ENCODE measurements at regions not wholly inside any gene's neighbourhood (a gene's known extent, or its start where the extent isn't known, plus 50 kb on each side); places are given as distances from the start of the nearest gene placed in this dataset.

DNA sequence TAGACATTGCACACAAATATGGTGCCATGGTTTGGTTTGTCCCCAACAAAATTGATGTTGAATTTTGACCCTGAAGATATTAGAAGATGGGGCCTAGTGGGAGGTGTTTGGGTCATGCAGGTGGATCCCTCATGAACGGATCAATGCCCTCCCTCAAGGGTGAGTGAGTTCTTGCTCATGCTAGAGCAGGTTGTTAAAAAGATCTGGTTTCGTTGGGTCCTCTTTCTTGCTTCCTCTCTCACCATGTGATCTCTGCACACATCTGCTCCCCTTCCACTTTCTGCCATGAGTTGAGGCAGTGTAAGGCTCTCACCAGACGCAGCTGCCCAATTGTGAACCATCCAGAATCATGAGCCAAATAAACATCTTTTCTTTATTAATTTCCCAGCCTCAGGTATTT is 87.8 kb upstream of the MDFIC2 start:
- no peak for ATAC-seq
- no peak for DNase-seq (ENCODE audit: low spot score)

- no peak for ATAC-seq
- DNase-seq (ENCODE audit: low spot score): no peak
Observed at GRCh38 chr3:70393881-70394612, 81.6 kb upstream of the MDFIC2 start.

DNA sequence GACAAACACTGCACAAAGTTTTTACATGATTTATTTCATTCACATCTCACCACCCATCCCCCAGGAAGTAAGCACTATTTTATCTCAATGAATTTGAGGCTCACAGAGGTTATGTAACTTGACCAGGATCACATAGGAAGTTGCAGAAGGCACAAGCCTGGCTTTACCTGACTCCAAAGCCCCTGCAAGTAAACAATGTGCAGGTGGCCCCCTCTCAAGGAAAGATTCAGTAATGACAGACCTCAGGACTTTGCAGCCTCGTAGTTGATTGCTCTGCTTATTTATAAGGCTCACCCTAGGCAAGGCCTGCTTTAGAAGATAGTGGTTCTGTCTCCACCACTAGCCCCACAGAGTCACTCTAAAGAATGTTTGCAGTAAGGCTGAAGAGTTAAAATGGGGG is 79.8 kb upstream of the MDFIC2 start:
- DNase-seq (ENCODE audit: low spot score): no peak
- no peak for ATAC-seq

- ATAC-seq (no peak), DNase-seq (ENCODE audit: low spot score) (no peak)
Observed at GRCh38 chr3:70387889-70388288, 75.5 kb upstream of the MDFIC2 start.

GRCh38 chr3:70386846-70387245 is 74.4 kb upstream of the MDFIC2 start:
- no peak for ATAC-seq
- no peak for DNase-seq (ENCODE audit: low spot score)

DNA sequence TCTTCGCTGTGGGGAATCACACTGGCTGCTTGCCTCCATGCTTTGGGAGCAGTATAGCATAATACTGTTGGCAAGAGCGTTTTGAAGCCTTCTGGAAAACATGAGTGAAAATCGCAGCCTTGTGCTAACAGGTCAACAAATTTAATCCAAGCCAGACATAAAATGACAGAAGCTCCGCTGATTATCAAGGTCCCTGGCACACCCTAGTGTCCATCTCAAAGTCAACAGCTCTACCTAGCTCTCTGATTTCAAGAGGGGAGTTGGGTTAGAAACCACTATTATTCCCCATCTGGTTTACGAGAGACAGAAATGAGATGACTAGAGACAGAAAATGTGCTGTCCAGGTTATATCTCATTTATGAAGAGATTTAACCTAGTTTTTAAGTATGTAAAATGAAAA is 73.6 kb upstream of the MDFIC2 start:
- ATAC-seq (no peak), DNase-seq (ENCODE audit: low spot score) (no peak)

DNA sequence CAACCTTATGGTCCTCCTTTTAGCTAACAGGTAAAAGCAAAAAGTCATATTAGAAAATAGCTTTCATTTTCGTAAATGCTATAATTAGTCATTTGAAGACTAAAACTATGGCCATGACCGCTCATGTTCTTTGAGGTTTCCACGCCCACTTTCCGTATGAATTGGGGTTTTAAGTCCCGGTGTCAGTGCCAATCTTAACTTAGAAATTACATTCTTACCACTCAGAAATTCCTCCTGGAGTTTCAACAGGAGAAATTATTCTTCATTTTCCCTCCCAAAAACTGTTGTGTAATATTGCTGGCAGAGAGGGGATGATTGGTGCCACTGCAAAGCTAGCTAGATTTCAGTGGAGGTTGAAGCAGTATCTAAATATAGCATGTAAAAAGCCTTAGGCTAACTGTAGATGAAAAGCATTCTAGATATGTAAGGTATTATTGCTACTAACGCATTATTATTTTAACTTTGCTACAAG is 71.0 kb upstream of the MDFIC2 start:
- no peak for ATAC-seq
- DNase-seq (ENCODE audit: low spot score): no peak

DNA sequence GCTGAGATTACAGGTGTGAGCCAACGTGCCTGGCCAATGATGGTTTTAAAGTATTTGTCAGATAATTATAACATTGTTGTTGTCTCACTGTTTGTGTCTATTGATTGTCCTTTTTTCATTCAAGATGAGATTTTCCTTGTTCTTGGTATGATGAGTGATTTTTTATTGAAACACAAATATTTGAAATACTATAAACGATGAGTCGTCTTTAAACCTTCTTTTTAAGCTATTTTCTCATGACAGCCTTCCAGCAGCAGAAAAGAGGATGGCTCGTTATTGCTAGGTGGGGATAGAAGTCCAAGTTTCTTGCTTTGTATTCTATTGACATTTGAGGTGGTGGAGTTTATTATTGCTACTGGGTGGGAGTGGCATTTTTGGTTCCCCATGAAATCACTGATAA is 61.7 kb upstream of the MDFIC2 start:
- ATAC-seq: no peak
- DNase-seq (ENCODE audit: low spot score): no peak

Data from left lobe of liver (tissue), 2 donors.